ENCODE measurements at regions not wholly inside any gene's neighbourhood (a gene's known extent, or its start where the extent isn't known, plus 50 kb on each side); places are given as distances from the start of the nearest gene placed in this dataset.

DNA sequence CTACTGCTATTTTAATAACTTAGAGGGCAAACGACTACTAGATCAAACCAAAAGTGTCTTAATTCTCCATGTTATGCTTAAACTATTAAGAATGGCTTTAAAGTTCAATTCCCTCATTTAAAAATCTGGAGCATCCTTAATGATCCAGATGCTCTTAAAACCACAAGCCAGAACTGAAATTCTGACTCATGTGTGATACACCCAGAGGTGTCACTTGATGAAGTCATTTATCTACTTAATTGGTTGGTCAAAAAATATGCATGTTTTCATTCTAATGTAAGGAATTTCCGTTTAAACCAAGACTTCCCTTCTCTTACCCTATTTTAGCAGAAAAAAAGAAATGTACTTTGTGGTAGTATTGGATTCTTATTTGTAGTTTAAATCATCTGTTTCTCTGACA, 1261.2 kb upstream of the B3GALT2 start:
- TF ChIP-seq, protein P1, sequence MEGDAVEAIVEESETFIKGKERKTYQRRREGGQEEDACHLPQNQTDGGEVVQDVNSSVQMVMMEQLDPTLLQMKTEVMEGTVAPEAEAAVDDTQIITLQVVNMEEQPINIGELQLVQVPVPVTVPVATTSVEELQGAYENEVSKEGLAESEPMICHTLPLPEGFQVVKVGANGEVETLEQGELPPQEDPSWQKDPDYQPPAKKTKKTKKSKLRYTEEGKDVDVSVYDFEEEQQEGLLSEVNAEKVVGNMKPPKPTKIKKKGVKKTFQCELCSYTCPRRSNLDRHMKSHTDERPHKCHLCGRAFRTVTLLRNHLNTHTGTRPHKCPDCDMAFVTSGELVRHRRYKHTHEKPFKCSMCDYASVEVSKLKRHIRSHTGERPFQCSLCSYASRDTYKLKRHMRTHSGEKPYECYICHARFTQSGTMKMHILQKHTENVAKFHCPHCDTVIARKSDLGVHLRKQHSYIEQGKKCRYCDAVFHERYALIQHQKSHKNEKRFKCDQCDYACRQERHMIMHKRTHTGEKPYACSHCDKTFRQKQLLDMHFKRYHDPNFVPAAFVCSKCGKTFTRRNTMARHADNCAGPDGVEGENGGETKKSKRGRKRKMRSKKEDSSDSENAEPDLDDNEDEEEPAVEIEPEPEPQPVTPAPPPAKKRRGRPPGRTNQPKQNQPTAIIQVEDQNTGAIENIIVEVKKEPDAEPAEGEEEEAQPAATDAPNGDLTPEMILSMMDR (IDR thresholded peaks at IDR 0.05; ENCODE audit: low read depth, low read length): no peak
- DNase-seq (ENCODE audit: extremely low read depth, low read depth): no peak

DNA sequence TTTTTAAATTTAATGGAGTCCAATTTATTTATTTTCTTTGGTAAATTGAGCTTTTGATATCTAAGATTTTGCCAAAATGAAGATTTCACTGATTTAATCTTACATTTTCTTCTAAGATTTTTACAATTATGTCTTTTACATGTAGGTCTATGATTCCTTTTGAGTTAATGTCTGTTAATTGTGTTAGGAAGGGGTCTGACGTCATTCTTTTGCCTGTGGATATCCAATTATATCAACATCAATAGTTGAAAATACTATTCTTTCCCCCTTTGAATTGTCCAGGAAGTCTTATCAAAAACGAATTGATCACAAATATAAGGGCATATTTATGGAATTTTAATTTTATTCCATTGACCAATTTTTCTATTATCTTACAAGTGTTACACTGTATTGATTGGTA, 1258.8 kb upstream of the B3GALT2 start:
- DNase-seq (ENCODE audit: extremely low read depth, low read depth): no peak
- TF ChIP-seq, protein P1 (IDR thresholded peaks at IDR 0.05; ENCODE audit: low read depth, low read length): no peak

DNA sequence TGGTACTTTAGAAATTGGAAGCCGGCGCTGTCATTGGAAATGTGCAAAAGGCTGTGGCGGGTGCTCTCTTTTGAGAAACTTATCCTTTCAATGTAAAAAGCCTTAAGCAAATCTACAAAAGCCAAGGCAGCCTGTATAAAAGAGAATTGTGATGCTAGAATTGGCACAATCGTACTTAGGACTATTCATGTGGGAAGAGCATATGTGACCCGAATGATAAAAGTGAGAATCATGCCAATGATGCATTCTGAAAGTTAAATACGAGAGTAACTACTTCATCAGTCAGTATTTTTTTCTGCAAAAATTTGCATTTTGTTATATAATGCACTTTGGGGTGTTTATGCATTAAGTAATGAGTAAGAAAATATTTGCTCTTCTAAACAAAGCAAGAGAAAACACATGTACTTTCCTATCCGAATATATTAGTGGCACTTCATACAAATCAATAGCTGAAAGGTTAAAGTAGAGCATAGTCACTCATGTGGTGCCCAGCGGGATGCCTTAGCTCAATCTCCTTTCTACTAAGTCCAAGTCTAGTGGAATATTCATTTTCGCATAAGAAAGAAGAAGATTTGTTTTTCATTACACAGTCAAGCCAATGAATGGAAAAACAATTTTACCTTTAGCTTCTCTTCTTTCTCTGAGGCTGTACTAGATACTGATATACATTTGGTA, 1256.6 kb upstream of the B3GALT2 start:
- DNase-seq (ENCODE audit: extremely low read depth, low read depth): no peak
- TF ChIP-seq, protein P1 (IDR thresholded peaks at IDR 0.05; ENCODE audit: low read depth, low read length): no peak

DNA sequence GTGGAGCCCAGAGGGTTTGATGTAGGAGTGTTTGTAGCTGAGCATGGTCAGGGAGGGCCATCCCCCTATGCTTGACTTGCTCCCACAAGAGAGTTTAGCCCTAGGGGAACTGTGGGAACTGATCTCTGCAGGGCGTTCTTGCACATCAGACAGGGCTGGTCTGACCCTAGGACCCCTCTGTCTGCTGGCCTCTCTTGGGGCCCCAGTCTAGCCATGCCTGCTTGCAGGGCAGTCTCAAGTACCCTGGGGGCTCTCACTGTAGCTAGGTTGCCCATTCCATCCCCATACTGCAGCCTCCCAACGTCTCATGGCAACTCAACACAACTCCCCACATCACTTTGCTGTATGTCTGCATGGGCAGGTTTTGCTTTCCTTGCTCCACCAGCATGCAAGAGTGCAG, 1250.7 kb upstream of the B3GALT2 start:
- TF ChIP-seq, protein P1 (IDR thresholded peaks at IDR 0.05; ENCODE audit: low read depth, low read length): no peak
- DNase-seq (ENCODE audit: extremely low read depth, low read depth): no peak

DNA sequence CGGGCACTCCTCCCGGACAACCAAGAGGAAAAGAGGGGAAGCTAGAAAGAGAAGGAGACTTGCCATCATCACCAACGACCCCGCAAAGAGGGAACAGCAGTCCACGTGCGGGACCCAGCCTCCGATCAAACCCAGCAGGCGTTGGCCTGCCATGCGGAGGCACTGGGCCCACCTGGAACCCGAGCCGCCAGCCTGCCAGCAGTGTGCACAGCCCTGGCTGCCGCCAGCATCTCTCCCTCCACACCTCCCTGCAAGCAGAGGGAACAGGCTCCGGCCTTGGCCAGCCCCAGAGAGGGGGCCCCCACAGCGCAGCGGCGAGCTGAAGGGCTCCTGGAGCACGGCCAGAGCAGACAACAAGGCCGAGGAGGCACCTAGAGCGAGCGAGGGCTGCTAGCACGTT, 1244.7 kb upstream of the B3GALT2 start:
- TF ChIP-seq, protein P1 (IDR thresholded peaks at IDR 0.05; ENCODE audit: low read depth, low read length): no peak
- DNase-seq (ENCODE audit: extremely low read depth, low read depth): no peak

DNA sequence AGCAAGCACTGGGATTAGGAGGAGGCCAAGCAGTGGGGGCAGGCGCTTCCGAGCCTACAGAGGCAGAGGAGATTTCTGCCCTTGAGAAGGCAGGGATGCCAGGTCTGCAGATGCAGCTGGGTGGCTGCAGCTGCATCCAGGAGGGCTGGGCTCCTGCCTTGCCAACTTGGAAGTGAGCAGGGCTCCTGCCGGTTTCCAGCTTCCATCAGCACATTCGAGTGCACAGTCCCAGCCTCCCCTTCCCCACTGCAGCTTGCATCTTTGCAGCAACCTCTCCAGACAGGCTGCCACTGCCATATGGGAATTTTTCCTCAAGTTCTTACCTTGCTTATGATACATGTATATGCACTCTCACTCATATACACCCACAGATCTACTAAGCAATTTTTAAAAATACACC, 1234.3 kb upstream of the B3GALT2 start:
- TF ChIP-seq, protein P1 (IDR thresholded peaks at IDR 0.05; ENCODE audit: low read depth, low read length): no peak
- DNase-seq (ENCODE audit: extremely low read depth, low read depth): no peak

DNA sequence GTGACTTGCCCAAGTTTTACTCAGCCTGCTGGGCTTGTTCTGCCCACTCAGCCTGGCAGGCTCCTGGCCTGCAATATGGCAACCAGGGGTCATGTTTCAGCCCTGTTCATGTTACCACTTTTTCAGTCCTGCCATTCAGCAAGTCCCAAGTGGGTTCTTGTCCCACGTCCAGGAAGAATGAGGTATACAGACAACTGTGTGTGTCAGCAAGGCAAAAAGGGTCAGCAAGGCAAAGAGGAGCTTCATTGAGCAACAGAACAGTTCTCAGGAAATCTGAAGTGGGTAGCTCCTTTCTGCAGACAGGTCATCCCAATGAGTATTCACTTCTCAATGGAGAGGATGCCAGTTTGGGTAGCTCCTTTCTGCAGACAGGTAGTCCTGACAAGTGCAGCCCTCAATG, 1233.3 kb upstream of the B3GALT2 start:
- TF ChIP-seq, protein P1 (IDR thresholded peaks at IDR 0.05; ENCODE audit: low read depth, low read length): no peak
- DNase-seq (ENCODE audit: extremely low read depth, low read depth): no peak
